A673 (cell line): ENCODE measurements at regions not wholly inside any gene's neighbourhood (a gene's known extent, or its start where the extent isn't known, plus 50 kb on each side); places are given as distances from the start of the nearest gene placed in this dataset.

Experiments
- BruUV-seq: library from RNA; stranded (reverse); fragments of 400-500 nt; replicated peaks from 2 replicates; lab custom pipeline; 2021; lab: Mats Ljungman, UMichigan
- CTCF ChIA-PET: fragments of 300-600 bp; sonication (Branson Sonifier 250); formaldehyde crosslinking; loops from one replicate; lab custom pipeline; 2022; ENCODE audit warnings: antibody characterized with exemption; lab: Charles Lee
- POLR2A ChIA-PET: fragments of 300-600 bp; sonication (Branson Sonifier 250); formaldehyde crosslinking; loops from one replicate; lab custom pipeline; 2022; ENCODE audit warnings: antibody characterized with exemption; ENCODE audit not compliant: low non-redundant PET; lab: Charles Lee
- DNase-seq: peaks from one replicate; pipeline ENCODE4 v3.0.0-alpha.2; 2015; ENCODE audit warnings: low spot score
- H3K27ac ChIP-seq: fragments of 200-600 bp; sonication (generic); 2 replicates; pipeline ENCODE4 v1.5.1; 2016; ENCODE audit warnings: mixed run types, low read depth, mild to moderate bottlenecking, mixed read lengths, antibody characterized with exemption, low read length; ENCODE audit not compliant: poor library complexity, severe bottlenecking
- H3K27me3 ChIP-seq: fragments of 200-600 bp; sonication (generic); replicated peaks from 2 replicates; pipeline ENCODE4 v1.6.1; 2017; ENCODE audit warnings: mixed run types, low read depth, mild to moderate bottlenecking, mixed read lengths, antibody characterized with exemption, low read length; ENCODE audit not compliant: insufficient read depth, poor library complexity
- H3K36me3 ChIP-seq: fragments of 200-600 bp; sonication (generic); 2 replicates; pipeline ENCODE4 v1.6.1; 2016; ENCODE audit warnings: mixed run types, mild to moderate bottlenecking, mixed read lengths, antibody characterized with exemption, low read length; ENCODE audit not compliant: insufficient read depth, poor library complexity, severe bottlenecking
- H3K4me1 ChIP-seq: fragments of 200-600 bp; sonication (generic); 2 replicates; pipeline ENCODE4 v1.6.1; 2017; ENCODE audit warnings: mixed run types, mild to moderate bottlenecking, mixed read lengths, antibody characterized with exemption, low read length; ENCODE audit not compliant: insufficient read depth, poor library complexity, severe bottlenecking
- H3K4me3 ChIP-seq: fragments of 200-600 bp; sonication (generic); 2 replicates; pipeline ENCODE4 v1.5.1; 2016; ENCODE audit warnings: low read depth, mixed run types, mild to moderate bottlenecking, mixed read lengths, low read length; ENCODE audit not compliant: poor library complexity, severe bottlenecking
- H3K9me3 ChIP-seq: fragments of 200-600 bp; sonication (generic); 2 replicates; pipeline ENCODE4 v1.6.1; 2016; ENCODE audit warnings: mixed run types, low read depth, mild to moderate bottlenecking, mixed read lengths, antibody characterized with exemption, low read length; ENCODE audit not compliant: poor library complexity, severe bottlenecking
- CTCF ChIP-seq: fragments of 300-800, 200-600 bp; sonication (generic); conservative IDR thresholded peaks from 2 replicates; pipeline ENCODE4 v1.5.1; 2017; ENCODE audit warnings: low read depth, mild to moderate bottlenecking, antibody characterized with exemption, low read length, moderate library complexity, mixed read lengths
- EZH2 ChIP-seq: fragments of 200-600 bp; sonication (generic); IDR thresholded peaks from 2 replicates; pipeline ENCODE4 v1.6.1; 2017; ENCODE audit warnings: borderline replicate concordance, low read depth, mild to moderate bottlenecking, mixed read lengths, antibody characterized with exemption, low read length; ENCODE audit not compliant: poor library complexity, severe bottlenecking
- intact Hi-C: fragments of 100-400 bp; cut with micrococcal nuclease; formaldehyde crosslinking; loops from one replicate; pipeline ENCODE4 v1.10.0; 2022; ENCODE audit not compliant: unreplicated experiment

- no peaks in the 10 kb centered on the region for H3K4me1 ChIP-seq
- no peaks in the 10 kb centered on the region for H3K9me3 ChIP-seq
- H3K27ac ChIP-seq: no peak overlapping the region
- no peaks in the 10 kb centered on the region for H3K27me3 ChIP-seq
- ChIA-PET POLR2A (no interaction called here), CTCF (no interaction called here)
- no peak overlapping the region for H3K4me3 ChIP-seq
- intact Hi-C loops: no loop called here
- no peak for TF ChIP-seq EZH2
- TF ChIP-seq CTCF: no peak
- no peaks in the 10 kb centered on the region for H3K36me3 ChIP-seq
- BruUV-seq: no TSS peak
- no peak for DNase-seq
Observed at GRCh38 chr6:74073429-74073828, 377.4 kb downstream of the CD109 start.

- ChIA-PET CTCF (no interaction called here), POLR2A (no interaction called here)
- intact Hi-C loops: no loop called here
- no TSS peak for BruUV-seq
- Histone ChIP-seq H3K27me3 (no peaks in the 10 kb centered on the region), H3K4me3 (no peak overlapping the region), H3K27ac (no peak overlapping the region), H3K9me3 (no peaks in the 10 kb centered on the region), H3K36me3 (no peaks in the 10 kb centered on the region), H3K4me1 (no peaks in the 10 kb centered on the region)
- DNase-seq: no peak
- TF ChIP-seq EZH2 (no peak), CTCF (no peak)
Observed at GRCh38 chr6:74071214-74071613, 375.2 kb downstream of the CD109 start.

GRCh38 chr6:74070711-74071110 is 374.7 kb downstream of the CD109 start:
- Histone ChIP-seq H3K27me3 (no peaks in the 10 kb centered on the region), H3K9me3 (no peaks in the 10 kb centered on the region), H3K4me1 (no peaks in the 10 kb centered on the region), H3K27ac (no peak overlapping the region), H3K4me3 (no peak overlapping the region), H3K36me3 (no peaks in the 10 kb centered on the region)
- intact Hi-C loops: no loop called here
- no peak for DNase-seq
- BruUV-seq: no TSS peak
- POLR2A ChIA-PET: no interaction called here
- no peak for TF ChIP-seq CTCF
- TF ChIP-seq EZH2: no peak
- CTCF ChIA-PET: no interaction called here
